ENCODE measurements at regions not wholly inside any gene's neighbourhood (a gene's known extent, or its start where the extent isn't known, plus 50 kb on each side); places are given as distances from the start of the nearest gene placed in this dataset.
A peak's percentile ranks its signal among the peaks of the same experiment; 100 is the strongest.
"Not testable (repeated sequence)": the region's sequence is repeated elsewhere in the genome, so short reads cannot be mapped to it uniquely, and the experiment has no call there.

- ATAC-seq (no peak), DNase-seq (ENCODE audit: low spot score) (no peak)
Observed at GRCh38 chr2:137879121-137879520, 85.2 kb upstream of the HNMT start.

DNA sequence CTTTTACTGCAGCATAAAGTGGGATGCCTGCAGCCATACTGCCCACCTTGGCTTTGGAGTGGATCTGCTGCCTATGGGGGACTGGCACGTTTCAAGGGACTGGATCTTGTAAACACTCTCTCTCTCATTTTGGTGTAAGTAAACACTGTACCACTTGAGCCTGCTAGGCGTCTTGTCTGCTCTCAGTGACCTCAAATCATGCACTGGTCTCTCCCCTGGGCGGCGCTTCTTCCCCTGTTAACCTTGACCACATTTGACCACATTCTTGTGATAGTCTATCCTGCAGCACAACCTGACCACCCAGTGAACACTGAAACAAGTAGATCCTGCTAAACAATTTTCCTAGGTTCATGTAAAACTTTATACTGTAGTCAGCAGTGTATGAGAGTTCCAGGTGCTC, 82.6 kb upstream of the HNMT start:
- no peak for ATAC-seq
- DNase-seq (ENCODE audit: low spot score) = no peak

DNA sequence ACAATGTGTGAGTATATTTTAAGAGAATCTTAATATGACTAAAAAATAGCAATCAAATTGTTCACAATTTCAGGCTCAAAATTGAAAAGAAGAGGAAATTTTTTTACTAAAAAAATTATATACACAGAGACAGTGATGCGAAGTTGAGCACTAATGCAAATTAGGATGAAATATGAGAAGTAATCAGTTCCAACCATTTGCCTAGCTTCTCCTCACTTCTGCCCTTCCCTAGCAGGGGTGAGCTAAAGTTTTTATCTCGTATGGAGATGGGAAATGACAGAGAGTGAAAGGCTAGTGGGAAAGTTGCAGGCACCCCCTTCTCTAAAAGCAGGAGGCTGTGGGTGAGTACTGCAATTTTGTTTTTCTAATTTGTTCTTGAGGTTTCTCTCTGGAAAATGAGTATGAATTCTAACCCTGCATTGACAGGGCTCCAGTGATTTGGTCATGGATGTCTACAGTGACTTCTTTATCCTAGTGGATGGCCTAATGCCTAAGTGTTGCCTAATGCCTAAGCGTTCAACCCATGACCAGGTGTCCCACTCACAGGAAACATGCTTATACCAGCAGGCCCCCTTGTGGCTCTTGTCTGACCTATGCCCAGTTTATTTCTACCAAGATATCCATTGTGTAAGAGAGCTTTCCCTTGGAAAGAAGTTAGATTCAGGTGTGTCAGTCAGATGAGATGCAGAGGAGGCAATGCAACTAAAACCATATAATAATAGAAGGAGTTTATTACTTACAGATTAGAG, 78.0 kb upstream of the HNMT start:
- no peak for DNase-seq (ENCODE audit: low spot score)
- ATAC-seq = no peak

DNA sequence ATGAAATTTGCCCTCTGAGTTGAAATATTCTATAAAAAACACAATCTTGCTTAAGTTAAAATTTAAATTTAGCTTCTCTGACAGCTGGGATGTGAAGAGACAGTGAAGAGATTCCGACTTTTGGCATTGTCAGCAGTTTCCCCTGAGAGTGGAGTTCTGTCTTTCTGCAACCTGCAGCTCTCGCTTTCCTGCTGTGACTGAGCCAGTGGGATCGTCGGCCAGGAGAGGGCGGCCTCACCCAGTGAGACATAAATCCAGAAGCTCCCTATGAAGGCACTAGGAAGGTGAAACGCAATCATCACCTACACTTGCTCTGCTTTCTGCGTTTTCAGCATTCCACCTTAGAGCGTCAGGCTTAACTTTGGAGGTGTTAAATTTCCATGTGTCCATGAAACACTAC, 75.4 kb upstream of the HNMT start:
- ATAC-seq (peak; percentile 55), DNase-seq (ENCODE audit: low spot score) (peak; percentile 55)

GRCh38 chr2:137892739-137893138, 71.5 kb upstream of the HNMT start:
- DNase-seq (ENCODE audit: low spot score) (no peak), ATAC-seq (no peak)

DNA sequence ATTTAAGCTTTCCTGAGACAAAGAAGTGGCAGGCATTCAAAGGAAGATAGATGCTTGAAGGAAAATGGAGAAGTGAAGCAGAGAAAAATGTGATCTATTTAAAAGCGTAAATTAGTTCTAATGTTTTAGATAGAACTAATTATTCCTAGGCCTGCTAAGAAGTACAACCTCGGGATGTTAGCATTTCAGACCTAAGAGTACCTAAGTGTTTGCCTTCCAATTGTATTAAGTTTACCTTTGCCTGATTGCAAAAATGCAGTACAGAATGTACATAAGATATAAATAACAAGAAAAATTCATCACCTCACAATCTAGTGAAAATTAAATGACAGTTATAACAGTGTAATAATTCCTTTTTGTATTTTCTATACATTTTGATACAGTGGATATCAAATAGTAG, 71.1 kb upstream of the HNMT start:
- ATAC-seq (no peak), DNase-seq (ENCODE audit: low spot score) (no peak)

- DNase-seq (ENCODE audit: low spot score) (no peak), ATAC-seq (no peak)
Observed at GRCh38 chr2:137896467-137896866, 67.8 kb upstream of the HNMT start.

DNA sequence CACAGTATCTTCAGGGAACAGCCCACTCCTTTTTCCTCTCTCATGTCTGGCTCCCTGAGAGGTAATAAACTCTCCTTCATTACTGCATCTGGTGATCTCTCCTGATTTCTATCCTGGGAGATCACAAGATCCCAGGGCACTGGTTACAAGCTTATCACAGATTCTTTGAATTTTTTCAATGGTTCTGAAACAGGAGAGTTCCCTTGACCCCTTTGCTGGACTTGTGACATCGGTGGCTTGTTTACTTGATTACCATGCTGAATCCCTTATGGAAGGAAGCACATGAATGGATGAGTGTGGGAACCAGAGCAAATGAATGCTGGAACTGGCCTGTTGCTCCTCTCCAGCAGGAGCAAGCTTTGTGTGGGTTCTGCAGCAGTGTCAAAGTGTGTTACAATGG, 67.2 kb upstream of the HNMT start:
- ATAC-seq (no peak), DNase-seq (ENCODE audit: low spot score) (no peak)

GRCh38 chr2:137900421-137901141, 63.7 kb upstream of the HNMT start:
- DNase-seq (ENCODE audit: low spot score) (no peak), ATAC-seq (no peak)

- no peak for DNase-seq (ENCODE audit: low spot score)
- ATAC-seq = no peak
Observed at GRCh38 chr2:137910641-137911040, 53.6 kb upstream of the HNMT start.

DNA sequence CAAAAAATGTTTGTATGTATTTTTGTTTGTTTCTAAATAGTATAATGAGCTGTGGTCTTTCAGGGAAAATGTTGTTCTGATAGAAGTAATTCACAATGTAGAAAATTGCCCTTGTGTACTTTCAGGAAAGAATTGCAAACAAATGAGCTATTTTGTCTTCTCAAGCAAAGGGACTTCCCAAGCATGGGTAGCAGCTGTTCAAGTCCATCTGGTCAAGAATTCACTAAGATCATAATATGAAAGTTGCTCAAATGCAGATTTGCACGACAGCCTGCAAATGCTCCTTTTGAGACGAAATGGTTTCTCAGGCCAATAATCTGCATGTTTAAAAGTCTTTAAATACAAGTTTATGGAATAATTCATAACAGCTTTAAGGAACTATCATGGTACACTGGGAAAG, 51.9 kb upstream of the HNMT start:
- DNase-seq (ENCODE audit: low spot score) = no peak
- ATAC-seq = no peak

- no peak for DNase-seq (ENCODE audit: low spot score)
- peak; percentile 49 for ATAC-seq
Observed at GRCh38 chr2:137913169-137913568, 51.1 kb upstream of the HNMT start.

- not testable (repeated sequence) for ATAC-seq; DNase-seq (ENCODE audit: low spot score)
Observed at GRCh38 chr2:137913648-137914047, 50.6 kb upstream of the HNMT start.
